MM.1S (cell line): ENCODE measurements at regions not wholly inside any gene's neighbourhood (a gene's known extent, or its start where the extent isn't known, plus 50 kb on each side); places are given as distances from the start of the nearest gene placed in this dataset.

Source experiments
- DNase-seq: peaks from one replicate; pipeline ENCODE4 v3.0.0-alpha.2; 2015
- H2AFZ ChIP-seq: fragments of 300-600 bp; sonication (generic); 2 replicates; pipeline ENCODE4 v1.6.0; 2016; ENCODE audit warnings: antibody characterized with exemption, low read length
- H3F3A ChIP-seq: fragments of 300-600 bp; sonication (generic); 2 replicates; pipeline ENCODE4 v1.6.1; 2016; ENCODE audit warnings: mild to moderate bottlenecking, antibody characterized with exemption, low read length, moderate library complexity, mixed read lengths; ENCODE audit not compliant: insufficient read depth
- H3K27ac ChIP-seq: fragments of 300-600 bp; sonication (generic); 2 replicates; pipeline ENCODE4 v1.5.1; 2016; ENCODE audit warnings: mild to moderate bottlenecking, low read length
- H3K27me3 ChIP-seq: fragments of 300-600 bp; sonication (generic); replicated peaks from 2 replicates; pipeline ENCODE4 v1.6.0; 2016; ENCODE audit warnings: low read length; ENCODE audit not compliant: insufficient read depth
- H3K36me3 ChIP-seq: fragments of 300-600 bp; sonication (generic); replicated peaks from 2 replicates; pipeline ENCODE4 v1.6.1; 2016; ENCODE audit warnings: mild to moderate bottlenecking, low read length, mixed read lengths; ENCODE audit not compliant: insufficient read depth
- H3K4me1 ChIP-seq: fragments of 300-600 bp; sonication (generic); 2 replicates; pipeline ENCODE4 v1.6.1; 2016; ENCODE audit warnings: low read length, mixed read lengths
- H3K4me2 ChIP-seq: fragments of 300-600 bp; sonication (generic); 2 replicates; pipeline ENCODE4 v1.6.0; 2016; ENCODE audit warnings: low read depth, low read length
- H3K4me3 ChIP-seq: fragments of 300-600 bp; sonication (generic); 2 replicates; pipeline ENCODE4 v1.5.1; 2016; ENCODE audit warnings: low read length, mixed read lengths
- H3K79me2 ChIP-seq: fragments of 300-600 bp; sonication (generic); 2 replicates; pipeline ENCODE4 v1.6.1; 2016; ENCODE audit warnings: mixed run types, low read length, mixed read lengths
- H3K9ac ChIP-seq: fragments of 300-600 bp; sonication (generic); 2 replicates; pipeline ENCODE4 v1.6.1; 2016; ENCODE audit warnings: low read length, mixed read lengths
- H3K9me2 ChIP-seq: fragments of 300-600 bp; sonication (generic); replicated peaks from 2 replicates; pipeline ENCODE4 v1.6.1; 2016; ENCODE audit warnings: mild to moderate bottlenecking, low read length, mixed read lengths; ENCODE audit not compliant: insufficient read depth
- H3K9me3 ChIP-seq: fragments of 300-600 bp; sonication (generic); replicated peaks from 2 replicates; pipeline ENCODE4 v1.6.1; 2016; ENCODE audit warnings: mild to moderate bottlenecking, low read length, mixed read lengths; ENCODE audit not compliant: insufficient read depth
- H4K20me1 ChIP-seq: fragments of 300-600 bp; sonication (generic); 2 replicates; pipeline ENCODE4 v1.6.1; 2016; ENCODE audit warnings: mild to moderate bottlenecking, low read length, moderate library complexity, mixed read lengths; ENCODE audit not compliant: insufficient read depth
- CTCF ChIP-seq: fragments of 300-600 bp; sonication (generic); IDR thresholded peaks from 2 replicates; pipeline ENCODE4 v1.5.1; 2016; ENCODE audit warnings: antibody characterized with exemption, low read length, mixed read lengths
- EZH2 ChIP-seq: fragments of 300-600 bp; sonication (generic); optimal IDR thresholded peaks from 2 replicates; pipeline ENCODE3; 2017; ENCODE audit warnings: low read depth, mild to moderate bottlenecking, antibody characterized with exemption, low read length, mixed read lengths
- EZH2phosphoT487 ChIP-seq: fragments of 300-600 bp; sonication (generic); IDR thresholded peaks from 2 replicates; pipeline ENCODE4 v1.6.1; 2018; ENCODE audit warnings: antibody characterized with exemption, low read length

- H2AFZ ChIP-seq = no peak overlapping the region
- no peak overlapping the region for H3K4me2 ChIP-seq
- H3K27ac ChIP-seq = no peak overlapping the region
- no peaks in the 10 kb centered on the region for H3K27me3 ChIP-seq
- H3K9ac ChIP-seq = no peak overlapping the region
- DNase-seq = no peak
- no peaks in the 10 kb centered on the region for H3F3A ChIP-seq
- no peaks in the 10 kb centered on the region for H3K9me2 ChIP-seq
- no peaks in the 10 kb centered on the region for H4K20me1 ChIP-seq
- no peaks in the 10 kb centered on the region for H3K9me3 ChIP-seq
- H3K4me1 ChIP-seq = no peaks in the 10 kb centered on the region
- no peak overlapping the region for H3K4me3 ChIP-seq
- TF ChIP-seq EZH2 (no peak), CTCF (no peak), EZH2phosphoT487 (no peak)
- no peaks in the 10 kb centered on the region for H3K36me3 ChIP-seq
- H3K79me2 ChIP-seq = no peaks in the 10 kb centered on the region
These were observed 324.2 kb upstream of the TGFBR2 start for GRCh38 chr3:30282154-30282696.

GRCh38 chr3:30285188-30286006, 321.0 kb upstream of the TGFBR2 start:
- Histone ChIP-seq H3K9ac (no peak overlapping the region), H3K4me3 (no peak overlapping the region), H3K36me3 (no peaks in the 10 kb centered on the region), H2AFZ (no peak overlapping the region), H3K27me3 (no peaks in the 10 kb centered on the region), H3K27ac (no peak overlapping the region), H3K79me2 (no peaks in the 10 kb centered on the region), H3K9me2 (no peaks in the 10 kb centered on the region), H3K4me2 (no peak overlapping the region), H4K20me1 (no peaks in the 10 kb centered on the region), H3K4me1 (no peaks in the 10 kb centered on the region), H3K9me3 (no peaks in the 10 kb centered on the region), H3F3A (no peaks in the 10 kb centered on the region)
- no peak for DNase-seq
- TF ChIP-seq CTCF = no peak

GRCh38 chr3:30286007-30286669, 320.3 kb upstream of the TGFBR2 start:
- Histone ChIP-seq H3K27ac (no peak overlapping the region), H3K36me3 (no peaks in the 10 kb centered on the region), H3K27me3 (no peaks in the 10 kb centered on the region), H3K9ac (no peak overlapping the region), H2AFZ (no peak overlapping the region), H3K9me3 (no peaks in the 10 kb centered on the region), H3K4me3 (no peak overlapping the region), H3F3A (no peaks in the 10 kb centered on the region), H3K4me1 (no peaks in the 10 kb centered on the region), H3K79me2 (no peaks in the 10 kb centered on the region), H3K9me2 (no peaks in the 10 kb centered on the region), H4K20me1 (no peaks in the 10 kb centered on the region), H3K4me2 (no peak overlapping the region)
- no peak for DNase-seq
- no peak for TF ChIP-seq EZH2phosphoT487
- no peak for TF ChIP-seq EZH2
- no peak for TF ChIP-seq CTCF
